Endothelial cell of umbilical vein (primary cell): ENCODE measurements at regions not wholly inside any gene's neighbourhood (a gene's known extent, or its start where the extent isn't known, plus 50 kb on each side); places are given as distances from the start of the nearest gene placed in this dataset.

Experiments used
- CTCF ChIP-seq, 2 donors: IDR thresholded peaks; 1 replicate in 1 of 2; 2 replicates in 1 of 2; pipeline ENCODE4 v1.5.1; 2011; ENCODE audit warnings: low read length in 2 of 2, mild to moderate bottlenecking in 2 of 2, moderate library complexity in 2 of 2, control low read depth in 1 of 2, inconsistent platforms in 1 of 2, low read depth in 1 of 2; ENCODE audit not compliant: insufficient read depth in 1 of 2; ENCODE audit errors: extremely low read depth in 1 of 2
- GATA2 ChIP-seq: IDR thresholded peaks from 2 replicates; pipeline ENCODE4 v1.7.0; 2011; ENCODE audit warnings: low read depth, mild to moderate bottlenecking, moderate library complexity, mixed read lengths, low read length; ENCODE audit not compliant: insufficient read length, insufficient read depth
- MAX ChIP-seq: IDR thresholded peaks from 2 replicates; pipeline ENCODE4 v1.6.1; 2011; ENCODE audit not compliant: insufficient read depth, insufficient read length
- MYC ChIP-seq: IDR thresholded peaks from one replicate; pipeline ENCODE4 v1.6.1; 2011; ENCODE audit warnings: mild to moderate bottlenecking, low read depth, low read length
- POLR2A ChIP-seq: IDR thresholded peaks from 2 replicates; pipeline ENCODE4 v1.6.1; 2012; ENCODE audit warnings: low read depth, mild to moderate bottlenecking, control low read depth, low read length

GRCh38 chr13:73891805-73892204 lies 242.4 kb downstream of the KLF12 start:
- TF ChIP-seq MYC, result no peak
- TF ChIP-seq MAX, result no peak
- no peak for TF ChIP-seq POLR2A
- TF ChIP-seq CTCF (IDR thresholded peaks at IDR 0.05; ENCODE audit: extremely low read depth in 1 of 2, insufficient read depth in 1 of 2, low read depth in 1 of 2, low read length in 2 of 2), result no peak
- TF ChIP-seq GATA2, result no peak
